ENCODE measurements at regions not wholly inside any gene's neighbourhood (a gene's known extent, or its start where the extent isn't known, plus 50 kb on each side); places are given as distances from the start of the nearest gene placed in this dataset.

DNA sequence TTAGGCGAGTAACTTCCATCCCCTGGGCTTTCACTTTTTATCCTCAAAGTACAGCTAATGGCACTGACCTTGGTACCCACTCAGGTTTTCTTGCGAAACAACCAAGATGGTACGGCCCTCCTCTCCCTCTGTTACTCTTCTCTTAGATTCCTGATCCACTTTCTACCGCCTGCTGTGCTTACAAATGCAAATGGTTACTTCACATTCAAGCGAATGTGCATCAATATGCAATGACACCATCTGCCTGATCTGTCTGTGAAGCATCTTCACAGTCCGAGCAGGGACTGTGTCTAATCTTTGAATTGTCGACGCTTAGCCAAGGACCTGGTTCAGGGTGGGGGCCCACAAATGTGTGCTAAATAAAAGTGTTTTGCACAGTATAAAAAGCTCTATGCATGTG is 112.2 kb downstream of the TRIB2 start:
- no peak for DNase-seq

DNA sequence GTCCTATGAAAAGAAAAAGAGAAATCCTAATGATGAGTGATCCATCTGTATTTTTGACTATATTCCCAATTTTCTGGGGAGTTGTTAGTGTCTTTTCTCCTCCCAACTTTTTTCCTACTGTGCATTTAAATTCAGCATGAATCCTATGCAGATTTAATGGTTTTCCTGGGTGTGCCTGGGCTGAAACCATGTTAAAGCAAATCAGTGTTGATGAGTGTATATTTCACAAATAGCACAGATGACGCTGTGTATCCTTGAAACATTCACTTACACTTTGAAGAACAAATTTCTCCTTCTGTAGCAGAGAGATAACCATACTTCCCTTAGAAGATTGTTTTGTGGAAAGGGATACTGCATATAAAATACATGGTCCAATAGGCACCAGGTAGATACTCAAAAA is 114.3 kb downstream of the TRIB2 start:
- DNase-seq = no peak

DNA sequence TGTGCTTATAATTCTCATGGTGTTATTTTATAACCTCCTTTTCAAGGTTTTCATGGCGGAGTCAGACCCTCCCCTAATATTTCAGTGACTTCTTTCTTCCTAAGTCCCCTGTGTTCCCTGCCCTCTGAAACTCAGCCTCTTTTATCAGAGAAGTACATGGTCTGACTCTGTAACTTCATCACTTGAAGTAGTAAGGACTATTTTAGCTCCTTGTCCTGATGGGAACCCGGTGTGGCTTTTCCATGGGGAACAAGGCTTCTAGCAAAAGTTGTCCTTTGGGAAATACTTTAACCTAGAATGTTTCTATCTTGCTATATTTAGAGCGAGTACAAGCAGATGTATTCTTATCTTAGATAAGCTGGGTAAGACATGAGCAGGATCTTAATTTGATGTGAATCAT is 117.5 kb downstream of the TRIB2 start:
- DNase-seq = no peak

DNA sequence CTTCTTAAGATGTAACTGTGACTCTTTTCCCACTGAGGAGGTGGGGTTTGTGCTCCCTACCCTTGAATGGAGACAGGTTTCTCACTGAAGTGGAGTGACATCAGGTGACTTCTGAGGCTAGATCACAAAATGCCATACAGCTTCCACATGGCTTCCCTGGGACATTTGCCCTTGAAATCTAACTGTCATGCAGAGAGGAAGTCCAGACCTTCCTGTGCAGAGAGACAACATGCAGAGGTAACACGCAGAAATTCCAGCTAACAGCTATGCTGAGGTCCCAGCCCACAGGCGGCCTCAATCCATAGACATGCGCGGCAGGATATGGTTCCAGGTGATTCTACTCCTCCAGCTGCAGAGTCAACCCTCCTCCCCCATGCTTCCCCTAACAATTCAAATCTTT is 119.0 kb downstream of the TRIB2 start:
- no peak for DNase-seq

DNA sequence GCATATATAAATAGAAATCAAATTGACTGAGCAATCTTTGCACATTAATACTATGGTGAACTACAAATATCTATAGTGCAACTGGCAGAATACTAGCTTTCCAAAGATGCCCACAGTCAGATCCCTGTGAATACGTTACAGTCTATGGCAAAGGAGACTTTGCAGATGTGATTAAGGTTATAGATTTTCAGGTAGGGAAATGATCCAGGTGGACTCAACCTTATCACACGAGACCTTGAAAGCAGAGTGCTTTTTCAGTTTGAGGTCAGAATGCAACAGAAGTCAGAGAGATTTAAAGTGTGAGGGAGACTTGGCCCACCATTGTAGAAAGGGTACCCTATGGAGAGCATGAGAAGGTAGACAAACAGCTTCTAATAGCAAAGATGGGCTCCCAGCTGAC is 122.6 kb downstream of the TRIB2 start:
- no peak for DNase-seq

DNA sequence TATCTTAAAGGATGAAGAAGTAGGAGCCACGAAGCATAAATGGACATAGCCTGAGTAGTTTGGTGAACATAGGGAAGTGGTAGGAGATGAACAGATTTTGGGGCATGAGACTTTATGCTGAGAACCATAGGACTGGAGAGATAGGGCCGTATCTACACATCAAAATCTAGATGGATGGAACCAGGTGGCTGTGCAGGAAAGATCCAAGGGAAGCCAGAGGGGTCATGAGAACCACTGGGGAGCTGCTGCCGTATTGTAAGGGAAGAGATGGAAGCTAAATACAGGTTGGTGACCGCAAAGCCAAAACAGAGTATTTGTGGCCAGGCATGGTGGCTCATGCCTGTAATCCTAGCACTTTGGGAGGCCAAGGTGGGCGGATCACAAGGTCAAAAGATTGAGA is 124.3 kb downstream of the TRIB2 start:
- no peak for DNase-seq

DNA sequence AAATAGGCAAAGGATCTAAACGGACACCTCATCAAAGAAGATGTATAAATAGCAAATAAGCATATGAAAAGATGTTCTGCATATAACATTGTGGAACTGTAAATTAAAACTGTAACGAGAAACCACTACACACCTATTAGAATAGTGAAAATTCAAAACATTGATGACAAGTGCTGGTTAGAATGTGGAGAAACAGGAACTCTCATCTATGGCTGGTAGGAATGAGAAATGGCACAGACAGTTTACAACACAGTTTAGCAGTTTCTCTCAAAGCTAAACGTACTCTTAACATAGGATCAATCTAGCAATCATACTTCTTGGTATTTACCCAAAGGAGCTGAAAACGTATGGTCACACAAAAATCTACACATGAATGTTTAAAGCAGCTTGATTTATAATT is 126.2 kb downstream of the TRIB2 start:
- no peak for DNase-seq

DNA sequence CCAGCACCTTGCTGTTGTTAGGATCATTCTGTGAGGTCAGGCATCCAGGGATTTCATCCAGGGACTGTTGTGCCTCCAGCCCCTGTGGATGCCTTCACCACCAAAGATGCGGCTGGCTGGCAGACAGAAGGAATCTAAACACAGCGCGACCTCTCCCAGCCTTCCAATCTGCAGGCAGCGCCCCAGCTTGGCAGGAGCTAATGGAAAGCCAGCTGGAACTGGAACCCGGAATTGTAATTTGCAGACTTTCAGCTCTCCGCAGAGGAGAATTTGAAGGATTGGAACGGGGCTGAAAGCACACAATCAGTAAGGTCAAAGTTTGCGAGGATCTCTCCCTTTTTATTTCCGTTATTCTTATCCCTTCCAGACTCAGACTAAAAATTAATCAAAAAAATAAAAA is 127.8 kb downstream of the TRIB2 start:
- DNase-seq = no peak

DNA sequence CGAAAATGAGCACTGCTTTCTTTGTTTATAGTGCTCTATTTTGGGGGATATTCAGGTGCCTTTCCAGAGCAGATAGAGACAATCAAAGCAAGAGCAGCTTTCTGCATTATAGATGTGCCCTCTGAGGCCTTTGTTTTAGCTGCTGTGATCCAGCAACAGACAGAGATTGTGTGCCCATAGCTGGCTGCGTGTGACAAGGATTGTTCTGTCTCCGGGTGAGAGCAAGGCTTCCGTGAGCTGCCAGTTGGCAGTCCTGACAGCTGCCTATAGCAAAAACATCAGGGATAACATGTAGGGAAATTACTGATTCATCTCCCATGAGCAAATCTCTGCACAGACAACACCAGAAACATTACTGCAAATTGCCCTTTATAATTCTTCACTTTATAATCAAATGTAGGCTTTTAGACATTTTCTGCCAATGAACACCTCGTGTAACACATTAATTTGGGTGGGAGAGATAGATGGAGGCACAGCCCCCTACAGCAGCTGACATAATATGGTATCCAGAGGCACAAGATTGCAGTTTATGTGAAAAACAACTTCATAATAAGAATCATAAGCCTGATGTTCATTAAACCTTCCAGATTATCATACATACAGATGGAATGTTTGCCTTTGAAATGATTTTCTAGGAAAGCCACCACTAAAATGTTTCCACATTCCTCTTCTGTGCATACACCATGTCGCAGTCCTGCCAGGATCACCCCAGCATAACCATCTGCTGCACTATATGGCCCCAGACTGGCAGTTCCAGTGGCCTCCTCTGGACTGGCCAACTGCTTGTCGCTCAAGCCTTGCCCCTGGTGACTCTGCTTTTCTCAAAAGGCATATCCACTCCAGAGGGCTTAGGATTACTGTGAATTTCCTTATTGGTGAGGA is 131.2 kb downstream of the TRIB2 start:
- DNase-seq = no peak

DNA sequence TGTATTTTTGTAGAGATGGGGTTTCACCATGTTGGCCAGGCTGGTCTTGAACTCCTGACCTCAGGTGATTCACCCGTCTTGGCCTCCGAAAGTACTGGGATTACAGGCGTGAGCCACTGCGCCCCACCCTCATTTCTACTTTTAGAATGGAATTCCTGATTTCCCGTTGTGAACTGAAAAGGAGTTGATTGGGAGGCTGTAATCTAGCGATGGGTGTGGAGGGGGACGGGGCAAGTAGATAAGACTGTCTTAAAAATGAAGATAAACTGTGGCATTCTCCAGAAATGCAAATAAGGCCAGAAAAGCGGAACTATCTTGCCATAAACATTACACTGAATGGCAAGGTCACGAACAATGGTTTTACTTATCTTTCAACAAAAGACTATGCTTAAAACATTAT is 135.4 kb downstream of the TRIB2 start:
- no peak for DNase-seq

DNA sequence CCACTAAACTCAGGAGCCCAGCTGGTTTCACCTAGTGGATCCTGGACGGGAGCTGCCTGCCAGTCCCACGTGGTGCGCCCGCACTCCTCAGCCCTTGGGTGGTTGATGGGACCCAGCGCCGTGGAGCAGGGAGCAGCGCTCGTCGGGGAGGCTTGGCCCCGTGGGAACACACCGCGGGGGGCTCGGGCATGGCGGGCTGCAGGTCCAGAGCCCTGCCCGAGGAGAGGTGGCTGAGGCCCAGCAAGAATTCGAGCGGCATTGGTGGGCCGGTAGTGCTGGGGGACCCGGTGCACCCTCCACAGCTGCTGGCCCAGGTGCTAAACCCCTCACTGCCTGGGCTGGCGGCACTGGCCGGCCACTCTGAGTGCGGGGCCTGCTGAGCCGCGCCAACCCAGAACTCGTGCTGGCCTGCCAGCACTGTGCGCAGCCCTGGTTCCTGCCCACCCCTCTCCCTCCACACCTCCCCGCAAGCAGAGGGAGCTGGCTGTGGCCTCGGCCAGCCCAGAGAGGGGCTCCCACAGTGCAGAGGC is 137.3 kb downstream of the TRIB2 start:
- DNase-seq = no peak

DNA sequence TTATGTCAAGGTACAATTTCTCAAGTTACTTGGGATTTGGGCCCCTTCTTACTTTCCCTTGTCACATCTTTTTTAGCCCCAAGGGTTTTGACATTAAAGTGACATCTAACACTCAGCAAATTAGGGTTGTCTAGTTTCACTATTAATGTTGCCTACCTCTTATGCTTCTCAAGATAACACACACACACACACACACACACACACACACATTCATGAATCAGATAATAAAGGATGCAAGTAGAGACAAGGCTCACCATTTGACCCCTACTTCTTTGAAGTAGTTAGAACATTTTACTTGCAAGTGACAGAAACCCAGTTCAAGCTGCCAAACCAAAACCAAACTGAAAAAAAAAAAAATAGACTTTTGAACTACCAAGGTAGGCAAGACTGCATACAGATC is 138.8 kb downstream of the TRIB2 start:
- no peak for DNase-seq

DNA sequence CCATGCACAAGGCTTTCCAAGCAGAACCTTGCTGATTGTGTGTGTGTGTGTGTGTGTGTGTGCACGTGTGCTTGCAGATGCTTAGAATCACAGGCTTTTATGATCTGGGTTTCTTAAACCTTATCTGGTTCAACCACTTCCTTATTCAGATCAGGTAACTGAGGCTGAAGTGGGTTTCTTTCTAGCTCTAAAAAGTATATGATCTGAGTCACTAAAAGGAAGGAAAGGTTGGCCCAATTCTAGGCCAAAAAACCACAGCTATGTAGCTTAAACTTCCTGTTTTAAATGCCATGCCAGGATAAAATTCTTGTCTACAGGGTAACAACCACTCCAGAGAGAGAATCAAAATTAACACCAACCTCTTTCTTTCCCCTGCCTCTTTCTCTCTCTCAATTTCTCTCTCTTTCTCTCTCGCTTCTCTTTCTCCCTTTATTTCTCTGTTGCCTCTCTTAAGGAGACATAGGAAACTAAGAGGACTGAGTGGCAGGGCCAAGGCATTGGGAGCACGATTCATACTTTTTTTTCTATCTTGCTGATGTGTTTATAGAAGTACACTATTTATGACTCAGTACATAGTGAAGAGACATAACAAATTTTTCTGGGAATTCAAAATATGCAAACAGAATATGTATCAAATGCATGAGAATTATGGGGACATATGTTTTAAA is 140.3 kb downstream of the TRIB2 start:
- no peak for DNase-seq

DNA sequence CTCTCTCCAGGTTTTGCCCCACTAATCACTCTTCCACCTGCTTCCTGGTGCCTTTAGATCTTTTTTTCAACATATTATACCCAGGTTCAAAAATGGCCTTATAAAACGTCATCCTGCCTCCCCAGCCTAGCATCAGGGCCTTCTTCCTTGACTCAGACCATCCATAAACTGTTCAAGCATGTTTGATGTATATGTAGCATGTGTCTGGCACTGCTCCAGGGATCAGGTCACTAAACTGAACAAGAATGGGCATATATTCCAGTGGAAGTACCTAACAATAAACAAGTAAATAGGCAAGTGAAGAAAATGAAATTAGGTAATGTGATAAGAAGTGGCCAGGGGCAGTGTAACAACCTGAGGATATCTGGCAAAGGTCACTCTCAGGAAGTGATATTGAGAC is 141.2 kb downstream of the TRIB2 start:
- DNase-seq = no peak

DNA sequence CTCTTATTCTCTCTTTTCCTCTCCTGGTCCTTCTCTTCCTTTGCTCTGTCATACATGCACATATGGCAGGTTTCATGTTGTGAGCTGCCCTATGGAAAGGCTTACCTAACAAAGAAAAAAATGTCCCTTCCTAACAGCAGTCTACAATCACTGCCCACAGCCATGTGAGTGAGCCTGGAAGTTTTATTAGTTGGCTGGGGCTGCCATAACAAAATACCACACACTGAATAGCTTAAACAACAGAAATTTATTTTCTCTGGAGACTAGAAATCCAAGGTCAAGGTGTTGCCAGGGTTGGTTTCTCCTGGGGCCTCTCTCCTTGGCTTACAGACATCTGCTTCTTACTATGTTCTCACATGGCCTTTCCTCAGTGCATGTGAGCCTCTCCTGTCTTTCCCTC is 142.1 kb downstream of the TRIB2 start:
- DNase-seq = no peak

DNA sequence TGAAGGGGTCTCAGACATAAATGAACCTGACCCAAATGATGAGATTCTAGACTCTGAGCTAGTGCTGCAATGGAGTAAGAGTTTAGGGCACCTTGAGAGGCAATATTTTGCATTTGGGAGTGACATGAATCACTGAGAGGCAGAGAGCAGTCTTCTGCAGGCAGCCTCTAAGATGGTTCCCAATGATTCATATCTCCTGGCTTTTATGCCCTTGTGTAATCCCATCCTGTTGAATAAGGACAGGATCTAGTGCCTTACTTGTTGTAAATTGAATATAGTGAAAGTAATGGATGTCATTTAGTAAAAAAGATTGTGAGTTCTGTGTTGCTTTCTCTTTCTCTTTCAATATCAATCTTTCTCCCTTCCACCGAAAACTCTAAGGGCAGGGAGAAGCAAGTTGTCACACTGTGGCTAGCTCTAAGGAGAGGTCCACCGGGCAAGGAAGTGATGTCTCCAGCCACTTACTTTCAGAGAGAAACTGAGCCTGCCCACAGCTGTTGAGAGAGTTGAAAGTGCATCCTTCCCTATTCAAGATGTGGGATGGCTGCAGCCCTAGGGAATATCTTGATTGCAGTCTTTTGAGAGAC is 144.7 kb downstream of the TRIB2 start:
- DNase-seq = no peak

DNA sequence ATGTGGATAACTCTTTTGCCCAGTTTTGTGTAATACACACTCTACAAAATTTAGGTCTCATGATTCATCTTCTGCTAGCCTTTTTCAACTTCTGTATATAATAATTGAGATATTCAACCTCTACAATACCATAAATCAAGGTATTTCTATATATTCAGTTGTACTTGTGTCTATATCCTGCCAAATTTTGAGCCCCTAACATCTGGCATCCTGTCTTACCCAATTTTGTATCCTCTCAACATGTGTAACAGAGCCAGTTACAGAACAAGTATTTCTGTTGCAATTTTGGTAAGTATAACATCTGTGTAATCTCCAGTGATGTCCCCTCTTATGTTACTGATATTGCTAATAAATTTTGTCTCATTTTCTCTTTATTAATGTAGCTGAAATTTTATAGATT is 145.8 kb downstream of the TRIB2 start:
- DNase-seq = no peak

DNA sequence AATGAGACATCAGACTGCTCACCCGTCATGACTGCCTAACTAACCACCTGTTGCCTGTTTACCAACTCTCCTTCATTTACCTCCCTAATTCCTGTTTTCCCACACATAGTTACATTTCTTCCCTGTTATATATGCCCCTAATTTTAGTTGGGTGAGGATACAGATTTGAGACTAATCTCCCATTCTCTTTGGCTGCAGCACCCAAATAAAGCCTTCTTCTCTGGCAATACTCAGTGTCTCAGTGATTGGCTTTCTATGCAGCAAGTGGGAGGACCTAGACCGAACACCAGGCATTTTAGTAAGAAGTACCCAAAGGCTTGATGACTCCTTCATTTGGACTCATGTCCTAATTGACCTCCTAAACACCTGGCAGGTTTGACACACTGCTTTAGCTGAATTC is 147.2 kb downstream of the TRIB2 start:
- DNase-seq = no peak

DNA sequence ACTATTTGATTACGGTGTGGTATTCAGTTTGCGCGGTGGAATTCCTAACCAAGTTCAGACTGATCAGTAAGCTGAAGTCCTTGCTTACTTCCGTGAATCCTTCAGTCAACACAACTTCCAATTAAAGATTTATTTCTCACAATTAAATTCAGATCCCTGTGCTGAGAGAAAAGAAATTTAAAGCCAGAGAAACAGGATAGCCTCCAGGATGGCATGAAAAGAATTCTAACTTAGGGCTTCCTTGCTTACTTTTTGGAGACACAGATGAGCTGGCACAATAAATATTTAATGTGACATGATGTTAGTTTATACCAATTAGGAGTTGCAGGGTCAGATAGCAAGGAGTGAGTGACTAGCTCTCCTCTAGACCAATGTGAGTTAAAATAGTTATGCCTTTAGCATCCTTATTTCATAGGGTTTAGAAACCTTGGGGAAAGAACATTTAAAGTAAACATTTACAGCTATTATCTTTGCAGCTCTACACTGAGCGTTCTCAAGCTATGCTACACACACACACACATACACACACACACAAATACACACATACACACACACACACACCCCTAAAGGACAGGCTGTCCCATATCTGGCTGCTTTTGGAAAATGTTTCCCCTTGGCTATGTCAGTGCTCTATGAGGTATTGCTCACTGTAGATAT is 151.0 kb downstream of the TRIB2 start:
- DNase-seq = no peak

DNA sequence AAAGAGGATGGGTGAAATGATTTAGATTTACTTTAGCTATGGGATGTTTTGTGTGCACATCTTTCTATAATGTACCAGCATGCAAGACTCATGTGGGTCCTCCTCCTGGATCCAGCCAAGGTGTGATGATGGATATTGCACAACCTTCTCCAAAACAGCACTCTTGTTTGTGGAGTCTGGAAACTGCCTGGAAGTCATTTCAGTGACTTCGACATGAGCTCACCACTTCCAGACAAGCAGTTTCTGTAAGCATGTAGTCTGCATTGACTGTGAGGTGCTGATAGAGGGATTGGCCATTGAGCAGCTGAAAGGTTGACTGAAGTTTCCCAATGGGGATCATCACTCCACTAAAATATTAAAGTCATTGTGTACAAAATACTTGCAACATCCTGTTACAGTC is 154.0 kb downstream of the TRIB2 start:
- DNase-seq = no peak

DNA sequence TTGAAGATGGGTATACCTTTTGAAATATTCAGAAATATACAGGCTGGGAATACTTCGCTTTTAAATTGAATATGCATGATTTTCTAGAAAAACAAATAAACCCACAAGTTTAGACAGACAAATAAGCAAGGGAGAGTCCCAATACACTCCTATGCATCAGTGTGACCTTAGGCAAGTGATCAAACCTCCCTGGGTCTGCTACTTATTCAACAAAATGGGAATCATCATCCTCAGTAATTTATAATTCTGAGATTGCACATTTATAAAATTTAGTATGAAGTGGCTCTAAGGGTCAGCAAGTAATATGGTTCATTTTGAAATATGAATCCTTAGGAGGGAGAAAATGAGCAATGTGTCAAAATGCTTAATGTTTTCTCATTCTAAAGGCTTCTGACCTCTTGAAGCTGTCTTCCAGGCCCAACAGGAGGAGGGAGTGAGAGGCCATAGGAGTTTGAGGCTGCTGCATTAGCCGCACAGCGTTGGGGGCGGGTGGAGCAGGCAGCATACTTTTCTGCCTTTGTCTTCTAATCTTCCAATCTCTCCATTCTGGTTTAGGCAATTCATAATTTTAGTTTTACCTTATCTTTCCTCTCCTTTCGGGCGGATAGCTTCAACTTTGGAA is 155.1 kb downstream of the TRIB2 start:
- DNase-seq = no peak

DNA sequence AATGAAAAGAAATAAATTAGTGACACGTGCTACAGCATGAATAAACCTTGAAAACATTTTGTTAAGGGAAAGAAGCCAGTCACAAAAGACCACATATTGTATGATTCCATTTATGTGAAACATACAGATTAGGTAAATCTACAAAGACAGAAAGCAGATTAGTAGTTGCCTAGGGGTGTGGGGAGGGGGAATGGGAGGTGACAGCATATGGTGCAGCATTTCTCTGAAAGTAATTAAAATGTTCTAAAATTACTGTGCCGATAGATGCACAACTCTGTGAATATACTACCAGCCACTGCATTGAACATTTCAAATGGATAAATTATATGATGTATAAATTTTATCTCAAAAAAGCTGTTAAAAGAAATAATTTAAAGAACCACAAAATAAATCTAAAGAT is 161.0 kb downstream of the TRIB2 start:
- DNase-seq = no peak

DNA sequence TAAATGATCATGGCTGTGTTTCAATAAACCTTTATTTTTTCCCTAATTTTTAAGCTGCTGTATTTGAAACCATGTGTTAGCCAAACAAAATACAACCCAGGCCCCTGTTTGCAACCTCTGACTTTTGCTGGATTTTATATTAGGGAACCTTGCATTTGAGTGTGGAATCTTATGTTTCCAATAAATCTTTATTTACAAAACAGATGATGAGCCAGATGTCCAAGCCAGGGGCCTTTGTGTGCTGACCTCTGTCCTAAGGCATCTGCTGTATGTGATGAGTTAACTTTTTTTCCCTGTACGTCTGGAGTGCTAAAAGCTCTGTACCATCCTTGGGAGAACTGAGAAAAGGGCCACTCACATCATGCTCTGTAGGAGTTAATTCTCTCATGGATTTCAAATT is 162.9 kb downstream of the TRIB2 start:
- DNase-seq = no peak

Measured in NCI-H146 (cell line).